ENCODE measurements at regions not wholly inside any gene's neighbourhood (a gene's known extent, or its start where the extent isn't known, plus 50 kb on each side); places are given as distances from the start of the nearest gene placed in this dataset.
A peak's percentile ranks its signal among the peaks of the same experiment; 100 is the strongest.

GRCh38 chr9:109568568-109569210, 70.6 kb upstream of the PTPN3 start:
- Histone ChIP-seq H2AK5ac (ENCODE audit: low read depth, low read length) (no peak overlapping the region), H3K79me2 (ENCODE audit: control insufficient read depth in 1 of 2, insufficient read depth in 2 of 2, low read length in 2 of 2) (no peaks in the 10 kb centered on the region), H3K36me3 (ENCODE audit: control insufficient read depth in 2 of 4, insufficient read depth in 4 of 4, low read length in 3 of 4) (no peaks in the 10 kb centered on the region), H4K91ac (replicated peaks; ENCODE audit: insufficient read length, low read length) (no peak overlapping the region), H3K4me1 (replicated peaks in 1 of 4; ENCODE audit: control insufficient read depth in 3 of 4, insufficient read depth in 4 of 4, low read length in 3 of 4) (no peaks in the 10 kb centered on the region), H2BK5ac (ENCODE audit: low read depth, low read length) (no peak overlapping the region), H4K20me1 (replicated peaks in 1 of 2; ENCODE audit: control insufficient read depth in 1 of 2, insufficient read depth in 2 of 2, low read length in 2 of 2) (peaks cover 0 to 4% of the 10 kb centered on the region in 2 experiments), H4K5ac (ENCODE audit: insufficient read length, low read depth, low read length) (no peak overlapping the region), H2BK15ac (ENCODE audit: low read length) (no peak overlapping the region), H3K18ac (ENCODE audit: extremely low read depth, low read length) (no peak overlapping the region), H3K4me3 (ENCODE audit: extremely low read depth in 1 of 4, insufficient read depth in 2 of 4, low read depth in 3 of 4, low read length in 4 of 4) (no peak overlapping the region), H2BK20ac (ENCODE audit: low read length) (no peak overlapping the region), H3K4me2 (ENCODE audit: insufficient read depth in 1 of 2, low read depth in 2 of 2, low read length in 2 of 2) (no peak overlapping the region), H3K23ac (ENCODE audit: insufficient read length) (no peak overlapping the region), H2BK120ac (replicated peaks; ENCODE audit: low read depth, low read length) (peak overlapping the region; percentile 14), H3K79me1 (ENCODE audit: low read depth, low read length) (no peaks in the 10 kb centered on the region), H3K27me3 (replicated peaks in 1 of 4; ENCODE audit: control insufficient read depth in 3 of 4, extremely low read depth in 1 of 4, insufficient read depth in 3 of 4, low read length in 3 of 4) (no peaks in the 10 kb centered on the region), H3K27ac (ENCODE audit: low read depth, low read length) (no peak overlapping the region), H2AFZ (ENCODE audit: low read length) (no peak overlapping the region), H2BK12ac (ENCODE audit: low read depth, low read length) (no peak overlapping the region), H3K14ac (ENCODE audit: insufficient read length) (peak overlapping the region; percentile 97), H3K23me2 (ENCODE audit: low read depth, low read length) (no peaks in the 10 kb centered on the region), H3K9me3 (ENCODE audit: insufficient read depth in 2 of 2, low read depth in 1 of 2, low read length in 1 of 2) (no peaks in the 10 kb centered on the region; a peak in 1 of 4 replicates), H3K56ac (replicated peaks; ENCODE audit: insufficient read length, low read depth, low read length) (no peak overlapping the region), H3K4ac (replicated peaks; ENCODE audit: insufficient read length, low read depth, low read length) (no peak overlapping the region), H4K8ac (ENCODE audit: extremely low read depth, insufficient read depth, low read length) (no peak overlapping the region), H3K9ac (replicated peaks in 1 of 4; ENCODE audit: extremely low read depth in 1 of 4, low read depth in 3 of 4, low read length in 3 of 4) (no peak overlapping the region)
- FAIRE-seq (no peak), DNase-seq (ENCODE audit: low read depth in 1 of 2, low spot score in 2 of 2) (no peak)
- WGBS, 2 experiments (ENCODE audit: extremely low coverage in 1 of 2, insufficient coverage in 1 of 2, insufficient read length in 1 of 2, insufficient replicate concordance in 2 of 2, low coverage in 1 of 2, low lambda C conversion rate in 2 of 2, missing lambda C conversion rate in 1 of 2), result 83% methylated on average over 2 of the region's 2 CpGs; no CpG with 5 or more reads in 1 of the 2 experiments
- ChIA-PET CTCF (ENCODE audit: partially characterized antibody) (interaction anchor here (1.1 to 3.1 kb wide), 4 partner anchors 11 to 296 kb away, joined by 3 to 8 read pairs (median 4); no protein-coding TSS in a partner anchor), POLR2A (ENCODE audit: partially characterized antibody) (no interaction called here)
- TF ChIP-seq TBP (IDR thresholded peaks at IDR 0.05; ENCODE audit: low read depth, low read length) (no peak), RAD21 (IDR thresholded peaks at IDR 0.05 in 1 of 2, conservative IDR thresholded peaks at IDR 0.05 in 1 of 2; ENCODE audit: low read depth in 2 of 2, low read length in 2 of 2) (no peak), CREB1 (IDR thresholded peaks at IDR 0.05) (no peak), GTF2F1 (IDR thresholded peaks at IDR 0.05; ENCODE audit: borderline replicate concordance, low read depth, low read length) (no peak), YY1 (IDR thresholded peaks at IDR 0.05; ENCODE audit: low read depth, low read length) (no peak), TCF12 (IDR thresholded peaks at IDR 0.05; ENCODE audit: low read depth, low read length) (no peak), GABPA (IDR thresholded peaks at IDR 0.05; ENCODE audit: borderline replicate concordance, insufficient read depth, low read length) (no peak), CTCF (IDR thresholded peaks at IDR 0.05; ENCODE audit: control extremely low read depth in 1 of 3, insufficient read depth in 1 of 3, low read depth in 1 of 3, low read length in 3 of 3) (no peak), MAX (IDR thresholded peaks at IDR 0.05) (no peak), RNF2 (IDR thresholded peaks at IDR 0.05; ENCODE audit: borderline replicate concordance, low read depth, low read length, missing control alignments, poor library complexity, severe bottlenecking) (no peak)
